ENCODE measurements at regions not wholly inside any gene's neighbourhood (a gene's known extent, or its start where the extent isn't known, plus 50 kb on each side); places are given as distances from the start of the nearest gene placed in this dataset.

DNA sequence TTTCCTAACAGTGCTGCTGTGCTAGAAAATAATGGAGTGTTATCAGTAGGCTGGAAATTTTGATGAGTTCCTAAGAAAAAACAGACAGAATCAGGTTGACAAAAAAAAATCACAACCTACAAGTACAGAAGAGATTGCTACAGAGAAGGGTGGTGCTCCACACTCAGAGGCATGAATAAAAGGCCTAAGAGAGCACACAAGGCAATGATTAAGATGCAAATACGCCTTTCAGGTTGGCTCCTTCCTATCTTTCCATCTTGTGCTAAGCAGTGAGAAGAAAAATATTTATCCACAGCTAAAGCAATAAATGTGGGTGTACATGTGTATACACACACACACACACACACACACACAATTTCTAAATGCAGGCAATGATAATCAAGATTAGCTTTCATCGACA lies 130.6 kb upstream of the UBE2E3 start:
- no peaks in the 10 kb centered on the region for H4K20me1 ChIP-seq (ENCODE audit: low read depth, low read length)
- TF ChIP-seq, protein P1, sequence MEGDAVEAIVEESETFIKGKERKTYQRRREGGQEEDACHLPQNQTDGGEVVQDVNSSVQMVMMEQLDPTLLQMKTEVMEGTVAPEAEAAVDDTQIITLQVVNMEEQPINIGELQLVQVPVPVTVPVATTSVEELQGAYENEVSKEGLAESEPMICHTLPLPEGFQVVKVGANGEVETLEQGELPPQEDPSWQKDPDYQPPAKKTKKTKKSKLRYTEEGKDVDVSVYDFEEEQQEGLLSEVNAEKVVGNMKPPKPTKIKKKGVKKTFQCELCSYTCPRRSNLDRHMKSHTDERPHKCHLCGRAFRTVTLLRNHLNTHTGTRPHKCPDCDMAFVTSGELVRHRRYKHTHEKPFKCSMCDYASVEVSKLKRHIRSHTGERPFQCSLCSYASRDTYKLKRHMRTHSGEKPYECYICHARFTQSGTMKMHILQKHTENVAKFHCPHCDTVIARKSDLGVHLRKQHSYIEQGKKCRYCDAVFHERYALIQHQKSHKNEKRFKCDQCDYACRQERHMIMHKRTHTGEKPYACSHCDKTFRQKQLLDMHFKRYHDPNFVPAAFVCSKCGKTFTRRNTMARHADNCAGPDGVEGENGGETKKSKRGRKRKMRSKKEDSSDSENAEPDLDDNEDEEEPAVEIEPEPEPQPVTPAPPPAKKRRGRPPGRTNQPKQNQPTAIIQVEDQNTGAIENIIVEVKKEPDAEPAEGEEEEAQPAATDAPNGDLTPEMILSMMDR (IDR thresholded peaks at IDR 0.05; ENCODE audit: insufficient read depth, low read length, poor library complexity, severe bottlenecking), result no peak
- no peak for TF ChIP-seq EZH2phosphoT487 (conservative IDR thresholded peaks at IDR 0.05; ENCODE audit: low read length)
- no peak overlapping the region for H3K9ac ChIP-seq (ENCODE audit: low read length)
- H3K27me3 ChIP-seq (ENCODE audit: low read length), result no peaks in the 10 kb centered on the region
- H3K9me2 ChIP-seq (replicated peaks; ENCODE audit: insufficient read depth, low read length), result no peaks in the 10 kb centered on the region
- no peak overlapping the region for H3K4me2 ChIP-seq (ENCODE audit: low read depth, low read length, poor library complexity, severe bottlenecking)
- H2AFZ ChIP-seq (ENCODE audit: low read depth, low read length, severe bottlenecking), result no peak overlapping the region
- H3K4me3 ChIP-seq (ENCODE audit: insufficient read depth, low read length, poor library complexity, severe bottlenecking), result no peak overlapping the region
- no peak overlapping the region for H3K27ac ChIP-seq (ENCODE audit: low read depth, low read length)
- no peaks in the 10 kb centered on the region for H3F3A ChIP-seq (ENCODE audit: insufficient read depth)
- H3K79me2 ChIP-seq (ENCODE audit: insufficient read depth, low read length), result no peaks in the 10 kb centered on the region
- H3K36me3 ChIP-seq (ENCODE audit: low read length), result no peaks in the 10 kb centered on the region
- no peaks in the 10 kb centered on the region for H3K9me3 ChIP-seq (ENCODE audit: insufficient read depth, low read length)

DNA sequence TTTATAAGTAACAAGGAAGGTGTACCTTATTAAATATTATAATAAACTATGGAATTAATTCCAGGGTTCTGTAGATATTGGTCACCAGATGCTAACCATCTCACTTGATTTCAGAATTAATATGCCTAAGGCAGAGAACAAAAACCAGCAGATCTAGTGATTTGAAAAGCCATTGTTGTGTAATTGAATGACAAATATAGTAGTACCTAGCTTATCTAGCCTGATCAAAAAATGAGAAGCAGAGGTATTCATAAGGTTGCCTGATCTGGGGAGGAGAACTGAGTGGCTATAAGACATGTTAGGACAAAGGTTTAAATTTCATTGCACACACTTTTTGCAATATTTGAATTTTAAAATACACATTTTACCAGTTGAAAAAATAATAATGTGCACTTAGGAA lies 132.0 kb upstream of the UBE2E3 start:
- Histone ChIP-seq H3K27ac (ENCODE audit: low read depth, low read length) (no peak overlapping the region), H3K27me3 (ENCODE audit: low read length) (no peaks in the 10 kb centered on the region), H3K36me3 (ENCODE audit: low read length) (no peaks in the 10 kb centered on the region), H3K4me2 (ENCODE audit: low read depth, low read length, poor library complexity, severe bottlenecking) (no peak overlapping the region), H3K9me2 (replicated peaks; ENCODE audit: insufficient read depth, low read length) (no peaks in the 10 kb centered on the region), H3K79me2 (ENCODE audit: insufficient read depth, low read length) (no peaks in the 10 kb centered on the region), H3F3A (ENCODE audit: insufficient read depth) (no peaks in the 10 kb centered on the region), H3K4me3 (ENCODE audit: insufficient read depth, low read length, poor library complexity, severe bottlenecking) (no peak overlapping the region), H4K20me1 (ENCODE audit: low read depth, low read length) (no peaks in the 10 kb centered on the region), H2AFZ (ENCODE audit: low read depth, low read length, severe bottlenecking) (no peak overlapping the region), H3K9ac (ENCODE audit: low read length) (no peak overlapping the region), H3K9me3 (ENCODE audit: insufficient read depth, low read length) (no peaks in the 10 kb centered on the region)
- TF ChIP-seq, protein P1 (IDR thresholded peaks at IDR 0.05; ENCODE audit: insufficient read depth, low read length, poor library complexity, severe bottlenecking), result no peak
- no peak for TF ChIP-seq EZH2phosphoT487 (conservative IDR thresholded peaks at IDR 0.05; ENCODE audit: low read length)

DNA sequence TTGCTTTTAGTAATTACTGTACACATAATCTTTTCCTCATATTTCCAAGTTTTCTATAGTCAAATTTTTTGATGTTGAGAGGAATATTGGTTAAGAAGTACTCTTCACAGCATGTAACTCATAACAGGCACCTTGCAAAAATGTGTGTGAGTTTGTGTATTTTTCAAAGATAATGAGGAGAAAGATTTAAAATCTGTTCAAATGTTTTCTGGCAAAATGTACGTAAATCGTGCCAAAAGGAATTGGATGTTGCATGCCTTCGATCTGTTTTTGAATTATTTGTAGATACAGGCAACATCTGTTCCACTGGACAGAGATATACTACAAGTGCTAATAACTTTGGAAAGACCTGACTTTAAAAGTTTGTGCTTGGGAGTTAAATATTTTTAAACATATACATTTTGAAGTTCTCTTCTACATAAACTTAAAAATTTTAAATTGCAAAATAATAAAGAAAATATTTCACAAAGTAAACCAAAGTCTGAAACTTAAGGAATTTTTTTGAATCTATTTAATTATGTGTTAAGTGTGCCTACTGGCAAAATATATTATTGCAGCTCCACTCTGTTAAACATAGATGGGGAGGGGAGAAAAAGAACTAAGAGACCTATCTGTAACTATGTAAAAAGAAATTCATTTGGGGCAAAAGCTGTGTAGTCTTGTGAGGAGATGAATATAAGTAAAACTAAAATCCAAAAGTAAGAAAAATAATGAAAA lies 133.5 kb upstream of the UBE2E3 start:
- TF ChIP-seq, protein P1 (IDR thresholded peaks at IDR 0.05; ENCODE audit: insufficient read depth, low read length, poor library complexity, severe bottlenecking), result no peak
- TF ChIP-seq EZH2phosphoT487 (conservative IDR thresholded peaks at IDR 0.05; ENCODE audit: low read length), result no peak
- Histone ChIP-seq H3K79me2 (ENCODE audit: insufficient read depth, low read length) (no peaks in the 10 kb centered on the region), H2AFZ (ENCODE audit: low read depth, low read length, severe bottlenecking) (no peak overlapping the region), H3K9me2 (replicated peaks; ENCODE audit: insufficient read depth, low read length) (no peaks in the 10 kb centered on the region), H3K4me2 (ENCODE audit: low read depth, low read length, poor library complexity, severe bottlenecking) (no peak overlapping the region), H3K27ac (ENCODE audit: low read depth, low read length) (no peak overlapping the region), H3K27me3 (ENCODE audit: low read length) (no peaks in the 10 kb centered on the region), H3F3A (ENCODE audit: insufficient read depth) (no peaks in the 10 kb centered on the region), H3K9me3 (ENCODE audit: insufficient read depth, low read length) (no peaks in the 10 kb centered on the region), H3K36me3 (ENCODE audit: low read length) (no peaks in the 10 kb centered on the region), H3K9ac (ENCODE audit: low read length) (no peak overlapping the region), H3K4me3 (ENCODE audit: insufficient read depth, low read length, poor library complexity, severe bottlenecking) (no peak overlapping the region), H4K20me1 (ENCODE audit: low read depth, low read length) (no peaks in the 10 kb centered on the region)

All from SU-DHL-6 (cell line).